Trophoblast cell (in vitro differentiated cells and primary cell): ENCODE measurements at regions not wholly inside any gene's neighbourhood (a gene's known extent, or its start where the extent isn't known, plus 50 kb on each side); places are given as distances from the start of the nearest gene placed in this dataset.

Source experiments
- DNase-seq, 2 donors: peaks; one replicate each; pipeline ENCODE4 v3.0.0-alpha.2; 2016
- H2AFZ ChIP-seq: 2 replicates; pipeline ENCODE4 v1.6.1; 2013; ENCODE audit warnings: low read length, moderate library complexity, mild to moderate bottlenecking; ENCODE audit not compliant: insufficient read depth, poor library complexity
- H2AK5ac ChIP-seq: 2 replicates; pipeline ENCODE4 v1.6.1; 2013; ENCODE audit warnings: mild to moderate bottlenecking, low read length
- H2BK120ac ChIP-seq: 2 replicates; pipeline ENCODE4 v1.6.1; 2013; ENCODE audit warnings: low read length, mild to moderate bottlenecking, moderate library complexity; ENCODE audit not compliant: insufficient read depth, poor library complexity
- H2BK12ac ChIP-seq: 2 replicates; pipeline ENCODE4 v1.6.1; 2013; ENCODE audit warnings: mild to moderate bottlenecking, low read length, moderate library complexity
- H2BK5ac ChIP-seq: 2 replicates; pipeline ENCODE4 v1.6.1; 2013; ENCODE audit warnings: low read length, low read depth, moderate library complexity, mild to moderate bottlenecking; ENCODE audit not compliant: poor library complexity
- H3K14ac ChIP-seq: 2 replicates; pipeline ENCODE4 v1.6.1; 2013; ENCODE audit warnings: mild to moderate bottlenecking, low read length
- H3K18ac ChIP-seq: 2 replicates; pipeline ENCODE4 v1.6.1; 2013; ENCODE audit warnings: mild to moderate bottlenecking, low read length
- H3K23ac ChIP-seq: 2 replicates; pipeline ENCODE4 v1.6.1; 2013; ENCODE audit warnings: low read length
- H3K27ac ChIP-seq: 2 replicates; pipeline ENCODE4 v1.5.1; 2013; ENCODE audit warnings: low read depth, mild to moderate bottlenecking, inconsistent platforms, low read length, moderate library complexity
- H3K27me3 ChIP-seq: 2 replicates; pipeline ENCODE4 v1.6.1; 2013; ENCODE audit warnings: inconsistent platforms, mild to moderate bottlenecking, low read length, moderate library complexity; ENCODE audit not compliant: insufficient read depth
- H3K36me3 ChIP-seq, 2 experiments: 1 replicate in 1 of 2; 2 replicates in 1 of 2; pipeline ENCODE4 v1.6.1; 2013; ENCODE audit warnings: low read length in 2 of 2, mild to moderate bottlenecking in 2 of 2, moderate library complexity in 1 of 2; ENCODE audit not compliant: insufficient read depth in 2 of 2, control insufficient read depth in 1 of 2
- H3K4ac ChIP-seq: 2 replicates; pipeline ENCODE4 v1.6.1; 2013; ENCODE audit warnings: low read depth, mild to moderate bottlenecking, low read length, moderate library complexity
- H3K4me1 ChIP-seq, 2 experiments: 1 replicate in 1 of 2; 2 replicates in 1 of 2; pipeline ENCODE4 v1.6.1; 2013; ENCODE audit warnings: low read length in 2 of 2, mild to moderate bottlenecking in 2 of 2, moderate library complexity in 1 of 2; ENCODE audit not compliant: insufficient read depth in 2 of 2, control insufficient read depth in 1 of 2
- H3K4me2 ChIP-seq: 2 replicates; pipeline ENCODE4 v1.6.1; 2013; ENCODE audit warnings: inconsistent platforms, mild to moderate bottlenecking, low read length, moderate library complexity
- H3K4me3 ChIP-seq: 2 replicates; pipeline ENCODE4 v1.5.1; 2013; ENCODE audit warnings: mild to moderate bottlenecking, low read depth, low read length, inconsistent platforms
- H3K79me1 ChIP-seq: one replicate; pipeline ENCODE4 v1.6.1; 2013; ENCODE audit warnings: low read length
- H3K79me2 ChIP-seq: 2 replicates; pipeline ENCODE4 v1.6.1; 2013; ENCODE audit warnings: low read length, mild to moderate bottlenecking; ENCODE audit not compliant: control insufficient read depth, insufficient read depth, poor library complexity
- H3K9ac ChIP-seq: 2 replicates; pipeline ENCODE4 v1.6.1; 2013; ENCODE audit warnings: mild to moderate bottlenecking, low read length
- H3K9me3 ChIP-seq: 2 replicates; pipeline ENCODE4 v1.6.1; 2013; ENCODE audit warnings: low read depth, mild to moderate bottlenecking, control low read depth, inconsistent platforms, low read length; ENCODE audit not compliant: insufficient read depth
- H4K12ac ChIP-seq: 2 replicates; pipeline ENCODE4 v1.6.1; 2013; ENCODE audit warnings: low read depth, mild to moderate bottlenecking, low read length, moderate library complexity
- H4K8ac ChIP-seq: 2 replicates; pipeline ENCODE4 v1.6.1; 2013; ENCODE audit warnings: low read depth, mild to moderate bottlenecking, low read length, moderate library complexity
- H4K91ac ChIP-seq: one replicate; pipeline ENCODE4 v1.6.1; 2013; ENCODE audit warnings: low read depth, mild to moderate bottlenecking, low read length, moderate library complexity
- WGBS: extraction: QIAGEN DNeasy Blood & Tissue Kit; methylation state at CpG from one replicate; pipeline ENCODE4 v1.1.7; 2013; ENCODE audit warnings: missing lambda C conversion rate; ENCODE audit not compliant: insufficient read length, insufficient coverage; ENCODE audit errors: extremely low coverage; 5-methylcytosine and 5-hydroxymethylcytosine counted together

DNA sequence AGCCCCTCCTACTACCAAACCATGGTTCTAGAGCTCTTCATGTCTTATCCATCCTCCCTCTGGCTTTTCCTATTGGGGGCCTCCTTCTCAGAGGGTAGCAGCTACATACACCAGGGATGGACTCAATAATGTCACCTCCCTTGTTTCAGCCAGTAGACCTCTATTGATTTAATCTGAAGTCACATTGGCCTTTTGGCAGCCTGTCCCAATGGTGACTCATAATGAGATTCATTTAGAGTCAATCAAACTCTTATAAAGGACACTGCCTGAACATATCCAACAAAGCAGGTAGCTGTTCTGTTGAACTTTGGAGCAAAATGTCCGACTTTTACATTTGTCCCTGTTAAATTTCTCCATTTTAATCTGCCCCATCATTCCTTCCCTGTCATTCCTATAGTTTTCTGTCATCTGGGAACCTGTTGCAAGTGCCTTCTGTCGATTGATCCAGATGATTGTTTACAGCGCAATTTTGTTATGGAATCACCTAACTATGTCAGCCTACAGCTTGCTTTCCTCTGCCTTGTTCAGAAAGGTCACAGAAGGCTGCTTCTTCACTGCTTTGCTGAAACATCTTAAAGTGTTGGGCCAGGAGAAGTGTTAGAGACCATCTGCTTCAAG, 105.9 kb downstream of the ETS2 start:
- H2BK120ac ChIP-seq, result no peak overlapping the region
- no CpG with 5 or more reads among the region's 3 CpGs for WGBS
- no peaks in the 10 kb centered on the region for H3K27me3 ChIP-seq
- H4K12ac ChIP-seq, result no peak overlapping the region
- H3K4me1 ChIP-seq, result peaks cover 16 to 24% of the 10 kb centered on the region in 2 experiments
- DNase-seq, result no peak
- no peaks in the 10 kb centered on the region for H3K79me2 ChIP-seq
- H3K18ac ChIP-seq, result no peak overlapping the region
- H4K8ac ChIP-seq, result no peak overlapping the region
- no peaks in the 10 kb centered on the region for H3K36me3 ChIP-seq
- H3K9me3 ChIP-seq, result peaks cover 3% of the 10 kb centered on the region
- no peak overlapping the region for H3K9ac ChIP-seq
- H2BK5ac ChIP-seq, result no peak overlapping the region
- no peak overlapping the region for H3K27ac ChIP-seq
- H3K79me1 ChIP-seq, result no peaks in the 10 kb centered on the region
- H3K23ac ChIP-seq, result no peak overlapping the region
- H3K4ac ChIP-seq, result no peak overlapping the region
- no peak overlapping the region for H3K4me3 ChIP-seq
- H3K4me2 ChIP-seq, result no peak overlapping the region
- no peak overlapping the region for H2AFZ ChIP-seq
- H2AK5ac ChIP-seq, result no peak overlapping the region
- H2BK12ac ChIP-seq, result no peak overlapping the region
- H3K14ac ChIP-seq, result no peak overlapping the region
- no peak overlapping the region for H4K91ac ChIP-seq

DNA sequence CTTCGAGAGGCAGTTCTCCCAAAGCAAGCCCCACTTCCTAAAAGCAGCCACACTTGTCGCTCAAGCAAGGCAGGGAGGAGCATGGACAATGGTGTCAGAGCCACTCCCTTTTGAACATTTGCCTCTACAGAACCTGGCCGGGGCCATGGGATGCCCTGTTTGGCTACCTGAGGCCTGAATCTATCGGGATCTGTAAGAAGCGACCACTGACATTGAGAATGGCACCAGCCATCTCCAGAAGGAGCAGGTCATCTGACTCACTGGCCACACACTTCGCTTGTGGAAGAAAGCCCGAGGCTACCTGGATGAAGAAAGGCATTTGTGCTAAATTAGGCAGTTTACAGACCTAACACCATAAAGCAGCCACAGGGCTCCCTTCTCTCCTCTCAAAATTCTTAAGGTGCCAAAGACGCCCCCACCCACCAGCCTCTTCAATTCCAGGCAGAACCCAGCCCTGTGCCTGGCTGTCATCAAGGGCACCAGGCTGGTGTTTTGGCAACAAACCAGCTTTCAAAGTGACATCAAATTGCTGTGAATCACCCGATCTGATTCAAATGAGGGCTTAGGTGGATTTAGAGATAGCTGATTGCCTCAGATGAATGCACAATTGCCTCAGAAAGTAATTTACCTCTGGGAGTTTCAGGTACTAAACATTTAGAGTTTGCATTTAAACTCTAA, 104.8 kb downstream of the ETS2 start:
- Histone ChIP-seq H3K4ac (no peak overlapping the region), H3K18ac (no peak overlapping the region), H3K4me2 (no peak overlapping the region)

DNA sequence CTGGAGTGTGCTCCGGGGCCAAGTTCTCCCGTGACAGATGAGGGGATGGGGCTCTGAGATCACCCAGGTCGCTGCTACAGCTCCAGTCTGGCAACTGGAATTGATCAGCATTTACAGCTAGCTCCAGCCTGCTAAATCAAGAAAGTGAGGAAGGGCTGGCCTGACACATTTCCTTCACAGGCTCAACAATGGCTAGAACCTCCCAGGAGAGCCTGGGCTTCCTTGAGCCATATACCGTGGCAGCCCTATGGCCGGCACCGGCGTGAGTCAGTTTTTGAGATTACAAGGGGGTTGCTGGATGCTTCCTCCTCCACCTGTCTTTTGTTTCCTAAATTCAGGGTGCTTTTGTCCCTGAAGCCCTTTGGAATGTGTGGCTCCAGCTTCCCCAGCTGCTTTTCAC, 104.2 kb downstream of the ETS2 start:
- no peak overlapping the region for H2AFZ ChIP-seq
- H4K8ac ChIP-seq, result no peak overlapping the region
- no peaks in the 10 kb centered on the region for H3K27me3 ChIP-seq
- H2AK5ac ChIP-seq, result no peak overlapping the region
- H4K12ac ChIP-seq, result no peak overlapping the region
- H3K4me3 ChIP-seq, result no peak overlapping the region
- H3K23ac ChIP-seq, result no peak overlapping the region
- no peaks in the 10 kb centered on the region for H3K79me1 ChIP-seq
- H3K18ac ChIP-seq, result no peak overlapping the region
- no peak overlapping the region for H3K4ac ChIP-seq
- peaks cover 3% of the 10 kb centered on the region for H3K9me3 ChIP-seq
- no peak overlapping the region for H2BK120ac ChIP-seq
- H3K27ac ChIP-seq, result no peak overlapping the region
- no peak overlapping the region for H3K9ac ChIP-seq
- H3K36me3 ChIP-seq, result no peaks in the 10 kb centered on the region
- no CpG with 5 or more reads among the region's 7 CpGs for WGBS
- no peak overlapping the region for H3K4me2 ChIP-seq
- H4K91ac ChIP-seq, result no peak overlapping the region
- peaks cover 17 to 24% of the 10 kb centered on the region in 2 experiments for H3K4me1 ChIP-seq
- no peak overlapping the region for H2BK12ac ChIP-seq
- DNase-seq, result no peak
- H2BK5ac ChIP-seq, result no peak overlapping the region
- H3K14ac ChIP-seq, result no peak overlapping the region
- no peaks in the 10 kb centered on the region for H3K79me2 ChIP-seq

More for the DNA sequence above, 104.8 kb downstream of the ETS2 start:
- H3K27ac ChIP-seq, result no peak overlapping the region
- H3K36me3 ChIP-seq, result no peaks in the 10 kb centered on the region
- no peaks in the 10 kb centered on the region for H3K27me3 ChIP-seq
- H4K12ac ChIP-seq, result no peak overlapping the region
- WGBS, result no CpG with 5 or more reads among the region's 9 CpGs
- no peak overlapping the region for H4K8ac ChIP-seq
- H2BK120ac ChIP-seq, result no peak overlapping the region
- H2BK12ac ChIP-seq, result no peak overlapping the region
- H3K23ac ChIP-seq, result no peak overlapping the region
- H3K4me1 ChIP-seq, result peaks cover 17 to 24% of the 10 kb centered on the region in 2 experiments
- H3K79me2 ChIP-seq, result no peaks in the 10 kb centered on the region
- peaks cover 3% of the 10 kb centered on the region for H3K9me3 ChIP-seq
- no peak overlapping the region for H2BK5ac ChIP-seq
- no peak overlapping the region for H3K14ac ChIP-seq
- no peak overlapping the region for H3K4me3 ChIP-seq
- H3K79me1 ChIP-seq, result no peaks in the 10 kb centered on the region
- peak; percentile 74 to 86 for DNase-seq
- no peak overlapping the region for H3K9ac ChIP-seq
- no peak overlapping the region for H4K91ac ChIP-seq
- no peak overlapping the region for H2AFZ ChIP-seq
- no peak overlapping the region for H2AK5ac ChIP-seq

DNA sequence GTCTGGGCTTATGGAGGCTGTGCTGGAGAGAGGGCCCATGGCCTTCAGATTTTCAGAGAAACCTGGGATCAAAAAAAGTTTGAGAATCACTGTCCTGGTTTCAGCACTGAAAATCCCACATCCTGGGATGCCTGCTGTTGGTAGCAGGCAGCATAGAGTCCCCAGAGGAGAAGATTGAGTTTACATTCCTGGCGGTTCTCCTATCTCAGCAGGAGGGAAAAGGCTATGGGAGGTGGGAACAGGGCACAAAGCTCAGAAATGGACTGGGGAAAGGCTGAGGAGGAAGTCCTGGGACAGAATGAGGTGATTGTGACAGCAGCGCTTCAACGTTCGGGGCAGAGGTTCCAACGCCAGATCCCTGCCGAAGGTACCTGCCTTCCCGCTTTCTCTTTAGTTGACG, 103.4 kb downstream of the ETS2 start:
- no peak overlapping the region for H2BK120ac ChIP-seq
- H4K8ac ChIP-seq, result no peak overlapping the region
- no peak overlapping the region for H2BK5ac ChIP-seq
- H3K27ac ChIP-seq, result no peak overlapping the region
- peaks cover under 1% of the 10 kb centered on the region for H3K9me3 ChIP-seq
- no peak overlapping the region for H3K4ac ChIP-seq
- no peak overlapping the region for H3K18ac ChIP-seq
- DNase-seq, result no peak
- H3K27me3 ChIP-seq, result no peaks in the 10 kb centered on the region
- no peak overlapping the region for H4K91ac ChIP-seq
- no peaks in the 10 kb centered on the region for H3K79me2 ChIP-seq
- no peak overlapping the region for H3K9ac ChIP-seq
- H3K23ac ChIP-seq, result no peak overlapping the region
- H2BK12ac ChIP-seq, result no peak overlapping the region
- peaks cover 17 to 22% of the 10 kb centered on the region in 2 experiments for H3K4me1 ChIP-seq
- no CpG with 5 or more reads among the region's 8 CpGs for WGBS
- H3K4me2 ChIP-seq, result no peak overlapping the region
- H3K36me3 ChIP-seq, result no peaks in the 10 kb centered on the region
- H2AK5ac ChIP-seq, result no peak overlapping the region
- no peak overlapping the region for H3K14ac ChIP-seq
- H3K4me3 ChIP-seq, result no peak overlapping the region
- no peak overlapping the region for H4K12ac ChIP-seq
- H2AFZ ChIP-seq, result no peak overlapping the region
- H3K79me1 ChIP-seq, result no peaks in the 10 kb centered on the region
